Kidney epithelial cell (primary cell): ENCODE measurements at regions not wholly inside any gene's neighbourhood (a gene's known extent, or its start where the extent isn't known, plus 50 kb on each side); places are given as distances from the start of the nearest gene placed in this dataset.
"Not testable (repeated sequence)": the region's sequence is repeated elsewhere in the genome, so short reads cannot be mapped to it uniquely, and the experiment has no call there.

Source experiments
- DNase-seq: peaks from one replicate; pipeline ENCODE4 v3.0.0-alpha.2; 2010; ENCODE audit warnings: low read depth
- H3K27me3 ChIP-seq: 2 replicates; pipeline ENCODE4 v1.6.0; 2011; ENCODE audit warnings: low read length; ENCODE audit not compliant: control insufficient read depth, insufficient read depth
- H3K36me3 ChIP-seq: 2 replicates; pipeline ENCODE4 v1.5.1; 2011; ENCODE audit warnings: low read length; ENCODE audit not compliant: control insufficient read depth, insufficient read depth
- H3K4me3 ChIP-seq: 2 replicates; pipeline ENCODE4 v1.5.1; 2011; ENCODE audit warnings: low read depth, mild to moderate bottlenecking, control low read depth, low read length
- CTCF ChIP-seq: IDR thresholded peaks from 2 replicates; pipeline ENCODE4 v1.5.1; 2011; ENCODE audit warnings: mild to moderate bottlenecking, moderate library complexity, low read length, control low read depth, inconsistent platforms; ENCODE audit not compliant: insufficient read depth, poor library complexity, severe bottlenecking

- no peak for DNase-seq
- TF ChIP-seq CTCF: no peak
- no peaks in the 10 kb centered on the region for H3K27me3 ChIP-seq
- H3K36me3 ChIP-seq: no peaks in the 10 kb centered on the region
- H3K4me3 ChIP-seq: no peak overlapping the region
These were observed 353.1 kb upstream of the GBE1 start for GRCh38 chr3:82114589-82114988.

GRCh38 chr3:82110721-82111120, 349.3 kb upstream of the GBE1 start:
- DNase-seq, H3K4me3 ChIP-seq, H3K27me3 ChIP-seq, H3K36me3 ChIP-seq: not testable (repeated sequence)

- Histone ChIP-seq H3K27me3 (no peaks in the 10 kb centered on the region), H3K36me3 (no peaks in the 10 kb centered on the region), H3K4me3 (no peak overlapping the region)
- no peak for DNase-seq
- TF ChIP-seq CTCF: no peak
These were observed 341.8 kb upstream of the GBE1 start for GRCh38 chr3:82103241-82103640.

- Histone ChIP-seq H3K4me3 (no peak overlapping the region), H3K27me3 (no peaks in the 10 kb centered on the region), H3K36me3 (no peaks in the 10 kb centered on the region)
- TF ChIP-seq CTCF: no peak
- peak; percentile 61 for DNase-seq
These were observed 338.9 kb upstream of the GBE1 start for GRCh38 chr3:82100378-82100777.

- Histone ChIP-seq H3K4me3 (no peak overlapping the region), H3K27me3 (no peaks in the 10 kb centered on the region), H3K36me3 (no peaks in the 10 kb centered on the region)
- TF ChIP-seq CTCF: no peak
- no peak for DNase-seq
These were observed 332.2 kb upstream of the GBE1 start for GRCh38 chr3:82093641-82094040.

GRCh38 chr3:82088749-82089148, 327.3 kb upstream of the GBE1 start:
- Histone ChIP-seq H3K27me3 (no peaks in the 10 kb centered on the region), H3K4me3 (no peak overlapping the region), H3K36me3 (no peaks in the 10 kb centered on the region)
- TF ChIP-seq CTCF: no peak
- DNase-seq: no peak

- DNase-seq: peak; percentile 61
- Histone ChIP-seq H3K4me3 (no peak overlapping the region), H3K27me3 (no peaks in the 10 kb centered on the region), H3K36me3 (no peaks in the 10 kb centered on the region)
- no peak for TF ChIP-seq CTCF
These were observed 326.5 kb upstream of the GBE1 start for GRCh38 chr3:82087958-82088357.
